GM12878 (cell line): ENCODE measurements at regions not wholly inside any gene's neighbourhood (a gene's known extent, or its start where the extent isn't known, plus 50 kb on each side); places are given as distances from the start of the nearest gene placed in this dataset.
"Not testable (repeated sequence)": the region's sequence is repeated elsewhere in the genome, so short reads cannot be mapped to it uniquely, and the experiment has no call there.

Experiments used
- ATF3 ChIP-seq: IDR thresholded peaks from 2 replicates; pipeline ENCODE4 v1.6.1; 2011; ENCODE audit warnings: low read depth, mild to moderate bottlenecking, low read length, moderate library complexity, borderline replicate concordance; ENCODE audit errors: extremely low read depth
- BRCA1 ChIP-seq: IDR thresholded peaks from 2 replicates; pipeline ENCODE4 v1.6.1; 2011; ENCODE audit warnings: low read depth, low read length, improper control_type of control experiment

GRCh38 chr3:81182086-81182875, 579.2 kb downstream of the GBE1 start:
- not testable (repeated sequence) for TF ChIP-seq BRCA1, ATF3
